Endothelial cell of hepatic sinusoid (primary cell): ENCODE measurements at regions not wholly inside any gene's neighbourhood (a gene's known extent, or its start where the extent isn't known, plus 50 kb on each side); places are given as distances from the start of the nearest gene placed in this dataset.
"Not testable (repeated sequence)": the region's sequence is repeated elsewhere in the genome, so short reads cannot be mapped to it uniquely, and the experiment has no call there.

Source experiments
- in situ Hi-C: cut with HindIII; loops from 2 replicates; pipeline ENCODE4 v1.10.0; 2017; ENCODE audit warnings: low sequenced_read_pairs

DNA sequence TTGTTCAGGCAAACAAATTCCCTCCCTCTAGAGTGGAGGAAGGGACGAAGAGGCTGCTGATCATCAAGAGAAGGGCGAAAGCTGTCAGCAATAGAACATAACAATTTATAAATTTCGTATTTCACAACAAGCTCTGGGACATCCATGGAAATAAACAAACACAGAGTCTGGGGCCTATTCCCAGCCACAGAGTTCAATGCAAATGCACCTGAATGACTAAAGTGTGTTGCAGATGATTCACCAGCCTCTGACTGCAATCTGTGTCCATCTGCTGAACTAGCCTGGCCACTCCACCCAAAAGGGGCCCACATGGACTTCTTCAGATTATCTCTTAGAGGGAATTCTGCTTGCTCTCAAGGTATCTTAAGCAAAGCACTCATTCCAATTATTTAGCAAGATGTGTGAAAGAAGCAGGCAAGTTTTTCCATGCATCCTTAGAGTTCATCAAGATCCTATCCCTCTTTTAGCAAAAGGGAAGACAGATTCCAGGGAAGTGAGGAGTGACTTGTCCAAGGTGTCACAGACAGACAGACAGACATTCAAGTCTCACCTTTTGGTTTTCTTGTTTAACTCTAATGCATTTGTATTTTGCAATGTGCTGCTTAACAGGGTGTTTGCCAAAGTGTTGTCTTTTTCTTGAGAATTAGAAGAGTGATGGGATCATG lies 307.8 kb upstream of the PAPPA start:
- in situ Hi-C loops: no loop called here

DNA sequence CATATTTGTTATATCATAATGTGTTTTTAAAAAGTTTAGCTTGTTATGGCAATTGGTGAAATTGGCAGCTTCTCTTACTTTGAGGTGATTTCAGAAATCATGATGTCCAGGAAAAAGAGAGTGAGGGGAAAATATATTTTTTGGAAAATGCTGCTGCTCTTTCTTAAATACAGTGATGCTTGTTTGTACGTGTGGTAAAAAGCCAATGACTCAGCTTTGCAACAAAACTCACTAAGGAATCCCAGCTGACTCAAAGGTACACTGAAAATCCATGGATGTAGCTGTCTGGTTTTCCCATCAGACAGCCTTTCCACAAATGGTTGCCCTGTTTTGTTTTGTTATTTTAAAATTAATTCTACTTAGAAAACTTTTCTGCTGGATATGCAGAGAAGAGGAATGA lies 306.4 kb upstream of the PAPPA start:
- in situ Hi-C loops: no loop called here

DNA sequence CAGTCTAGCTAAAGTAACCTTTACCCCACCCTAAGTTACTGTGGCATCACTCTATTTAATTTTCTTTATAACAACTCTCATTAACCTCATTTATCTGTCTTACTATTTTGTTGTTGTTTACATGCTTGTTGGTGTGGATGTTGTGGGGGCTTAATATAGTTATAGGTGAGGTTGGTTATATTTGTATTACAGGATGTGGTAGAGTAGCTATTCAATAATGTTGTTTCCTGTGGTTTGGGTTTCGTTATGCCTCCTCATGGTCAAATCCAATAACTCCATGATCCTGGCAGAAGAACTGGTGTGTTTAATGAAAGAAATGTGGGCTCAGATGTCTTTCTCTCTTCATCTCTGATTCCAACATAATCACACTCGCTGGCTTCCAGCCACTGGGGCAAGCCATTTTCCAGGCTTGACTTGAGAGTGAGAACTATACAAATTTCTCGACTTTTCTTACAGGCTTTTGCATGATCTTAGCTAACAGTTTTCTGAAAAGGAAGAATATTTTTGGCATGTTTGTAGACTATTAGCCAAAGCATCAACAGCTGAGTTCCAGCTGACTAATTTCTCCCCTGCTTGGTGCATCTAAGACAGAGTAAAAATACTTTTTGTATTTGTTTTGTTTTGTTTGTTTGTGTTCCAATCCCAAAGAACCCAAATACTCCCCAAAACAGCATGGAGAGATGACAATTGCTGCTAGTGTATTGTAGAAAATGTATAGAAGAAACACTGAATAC lies 303.7 kb upstream of the PAPPA start:
- in situ Hi-C loops: no loop called here

DNA sequence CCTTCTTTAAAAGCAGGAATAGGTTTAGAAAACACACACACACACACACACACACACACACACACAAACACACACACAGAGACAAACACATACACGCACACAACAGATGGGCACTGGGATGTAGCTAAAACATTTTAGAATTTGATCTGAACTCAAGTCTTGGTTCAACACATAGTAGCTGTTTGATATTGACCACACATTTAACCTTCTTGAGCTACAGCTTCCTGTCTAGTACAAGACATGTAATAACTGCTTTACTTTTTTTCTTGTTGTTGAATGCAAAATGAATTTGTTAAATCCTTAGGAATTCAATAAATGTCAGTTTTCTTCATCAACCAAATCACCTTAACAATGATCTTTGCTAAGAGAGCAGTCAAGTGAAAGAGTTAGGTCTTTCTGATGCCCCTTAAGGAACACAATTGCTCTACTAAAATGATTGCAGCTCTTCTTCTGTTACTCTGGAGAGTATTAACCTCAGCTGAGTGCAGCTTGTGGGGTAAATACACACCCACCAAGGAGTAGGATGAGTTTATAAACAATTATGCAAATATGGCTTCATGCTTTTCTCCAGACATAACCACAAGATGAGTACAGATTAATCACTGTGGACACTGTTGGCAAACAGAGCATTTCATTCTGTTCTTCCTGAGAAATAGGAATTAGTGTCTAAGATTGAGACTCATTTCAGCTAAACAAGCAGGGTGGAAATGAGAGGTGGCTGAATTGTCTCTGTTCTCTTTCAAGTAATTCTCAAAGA lies 302.9 kb upstream of the PAPPA start:
- in situ Hi-C loops: no loop called here

DNA sequence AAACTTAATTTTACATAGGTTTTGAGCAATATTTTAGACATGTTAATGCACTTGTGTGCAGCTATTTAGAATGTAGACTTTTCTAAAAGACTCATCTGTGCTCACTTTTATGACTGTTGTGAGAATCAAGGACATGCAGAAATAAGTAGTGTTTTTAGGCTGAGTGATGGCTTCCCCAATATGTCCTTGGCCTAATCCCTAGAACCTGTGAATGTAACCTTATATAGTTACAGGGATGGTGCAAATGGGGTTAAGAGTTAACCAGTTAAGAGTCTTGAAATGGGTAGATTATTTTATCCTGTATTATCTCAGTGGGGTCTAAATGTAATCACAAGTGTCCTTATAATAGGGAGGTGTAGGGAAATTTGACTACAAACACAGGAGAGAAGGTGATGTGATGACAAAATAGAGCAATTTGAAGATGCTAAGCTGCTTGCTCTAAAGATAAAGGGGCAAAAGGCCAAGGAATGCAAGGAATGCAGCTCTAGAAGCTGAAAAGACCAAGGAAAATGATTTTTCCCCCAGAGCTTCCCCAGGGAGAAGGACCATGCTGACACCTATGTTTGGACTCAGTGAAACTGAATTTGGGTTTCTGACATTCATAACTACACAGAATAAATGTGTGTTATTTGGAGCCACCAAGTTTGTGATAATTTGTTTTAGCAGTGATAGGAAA lies 298.0 kb upstream of the PAPPA start:
- in situ Hi-C loops: no loop called here

GRCh38 chr9:115858421-115858820 lies 295.2 kb upstream of the PAPPA start:
- in situ Hi-C loops: not testable (repeated sequence)

- in situ Hi-C loops: no loop called here
These were observed 291.6 kb upstream of the PAPPA start for GRCh38 chr9:115862021-115862420.

DNA sequence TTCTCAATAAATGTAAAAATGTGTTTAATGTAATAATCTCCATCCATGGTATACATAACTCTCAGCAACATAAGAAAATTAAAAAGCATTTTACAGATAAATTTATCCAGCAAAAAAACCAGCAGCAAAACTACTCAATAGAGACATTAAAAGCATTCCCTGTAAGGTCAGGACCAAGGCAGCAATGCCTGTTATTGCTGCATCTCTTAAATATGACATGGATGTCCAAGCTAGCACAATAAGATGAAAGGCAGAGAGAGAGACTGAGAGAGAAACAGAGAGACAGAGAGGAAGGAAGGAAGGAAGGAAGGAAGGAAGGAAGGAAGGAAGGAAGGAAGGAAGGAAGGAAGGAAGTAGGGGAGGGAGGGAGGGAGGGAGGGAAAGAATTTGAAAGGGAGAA lies 289.0 kb upstream of the PAPPA start:
- in situ Hi-C loops: no loop called here

GRCh38 chr9:115867326-115867725 lies 286.3 kb upstream of the PAPPA start:
- in situ Hi-C loops: no loop called here

GRCh38 chr9:115877852-115878438 lies 275.6 kb upstream of the PAPPA start:
- in situ Hi-C loops: loop anchor here (25.0 kb wide), 1 partner anchor 291 kb away; no protein-coding TSS in a partner anchor

- in situ Hi-C loops: loop anchor here (25.0 kb wide), 1 partner anchor 292 kb away; no protein-coding TSS in a partner anchor
These were observed 274.1 kb upstream of the PAPPA start for GRCh38 chr9:115879451-115879850.

DNA sequence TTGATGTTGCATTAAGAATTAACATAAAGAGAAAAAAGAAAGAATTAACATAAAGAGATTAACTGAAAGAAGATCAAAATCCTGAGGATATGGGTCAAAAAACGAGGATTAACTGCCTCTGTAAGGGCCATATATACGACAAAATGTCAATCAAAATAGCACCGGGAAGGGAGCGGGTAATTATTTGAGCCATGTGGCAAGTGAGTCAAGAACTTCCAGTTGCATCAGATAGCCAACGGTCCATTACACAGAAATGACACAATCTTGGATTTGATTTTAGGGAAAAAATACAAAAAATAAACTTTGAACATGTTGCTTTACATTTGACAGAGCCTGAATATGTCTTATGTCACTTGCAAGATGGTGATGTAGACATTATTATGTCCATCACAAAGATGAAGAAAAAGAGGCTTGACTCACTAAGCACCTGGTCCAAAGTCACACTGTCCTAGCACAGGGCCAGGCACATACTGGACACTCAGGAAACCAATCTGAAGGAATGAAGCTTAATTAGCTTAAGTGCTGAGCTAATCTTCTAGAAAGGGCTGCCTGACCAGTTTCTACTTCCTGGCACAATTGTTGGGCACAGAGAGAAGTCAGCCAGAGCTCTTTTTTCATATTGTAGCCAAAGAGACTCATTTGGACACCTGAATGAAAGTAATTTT lies 273.2 kb upstream of the PAPPA start:
- in situ Hi-C loops: loop anchor here (5.0 to 25.0 kb wide), 2 partner anchors 42 to 293 kb away; no protein-coding TSS in a partner anchor

GRCh38 chr9:115882911-115883310 lies 270.7 kb upstream of the PAPPA start:
- in situ Hi-C loops: loop anchor here (5.0 to 25.0 kb wide), 2 partner anchors 39 to 296 kb away; no protein-coding TSS in a partner anchor

DNA sequence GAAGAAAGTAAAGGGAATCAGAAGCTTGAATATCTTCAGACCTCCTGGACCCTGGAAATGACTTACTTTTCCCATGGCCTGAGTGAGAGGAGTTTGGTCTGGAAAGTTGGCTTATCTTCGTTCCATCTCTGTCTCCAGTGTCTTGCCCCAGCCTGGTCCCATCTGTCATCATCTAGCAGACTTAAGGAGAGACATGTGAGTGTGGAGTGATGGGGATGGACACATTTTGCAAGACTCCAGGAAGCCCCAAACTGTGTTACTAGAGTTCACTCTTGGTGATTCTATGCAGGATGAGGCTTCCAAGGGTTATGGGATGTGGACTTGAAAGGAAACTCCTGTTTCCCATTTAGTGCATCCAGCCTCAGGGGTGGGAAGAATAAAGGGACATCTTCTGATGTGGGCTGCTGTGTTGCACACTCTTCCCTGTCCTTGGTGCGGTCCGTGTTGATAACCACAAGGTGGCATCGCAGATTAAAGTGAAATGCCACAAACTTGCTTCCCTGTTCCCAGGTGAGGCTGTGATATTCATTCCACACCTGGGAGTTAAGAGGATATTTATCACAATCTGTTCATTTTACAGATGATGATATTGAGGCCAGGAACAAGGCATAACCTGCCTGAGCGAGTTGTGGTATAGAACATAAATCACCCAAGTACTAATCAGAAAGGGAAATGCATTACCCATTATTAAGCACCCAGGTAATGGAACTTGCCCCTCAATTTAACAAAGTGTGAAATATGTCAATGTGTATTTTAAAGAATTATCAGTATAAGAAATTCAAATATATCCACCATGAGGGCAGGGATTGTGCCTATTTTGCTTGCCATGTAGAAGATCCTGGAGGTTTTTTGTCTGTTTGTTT lies 269.9 kb upstream of the PAPPA start:
- in situ Hi-C loops: loop anchor here (5.0 to 25.0 kb wide), 2 partner anchors 39 to 296 kb away; no protein-coding TSS in a partner anchor

DNA sequence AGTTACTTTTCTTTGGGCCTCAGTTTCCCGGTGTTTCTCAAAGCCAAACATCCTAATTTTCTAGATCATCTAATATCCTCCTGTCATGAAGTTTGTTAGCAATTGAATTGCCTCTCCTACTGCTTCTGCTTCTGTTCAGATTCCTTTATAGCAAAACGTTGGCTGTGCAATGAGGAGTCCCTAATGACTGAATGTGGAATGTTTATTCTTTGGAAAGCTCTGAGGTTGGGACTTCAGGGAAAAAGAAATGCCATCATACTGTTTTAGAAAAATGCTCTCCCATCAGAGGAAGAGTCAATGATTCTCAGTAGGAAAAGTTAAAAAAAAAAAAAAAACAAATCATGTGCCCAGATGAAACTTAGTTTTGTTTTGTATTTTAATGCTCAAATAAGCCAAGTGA lies 268.7 kb upstream of the PAPPA start:
- in situ Hi-C loops: loop anchor here (5.0 to 25.0 kb wide), 2 partner anchors 37 to 298 kb away; no protein-coding TSS in a partner anchor

DNA sequence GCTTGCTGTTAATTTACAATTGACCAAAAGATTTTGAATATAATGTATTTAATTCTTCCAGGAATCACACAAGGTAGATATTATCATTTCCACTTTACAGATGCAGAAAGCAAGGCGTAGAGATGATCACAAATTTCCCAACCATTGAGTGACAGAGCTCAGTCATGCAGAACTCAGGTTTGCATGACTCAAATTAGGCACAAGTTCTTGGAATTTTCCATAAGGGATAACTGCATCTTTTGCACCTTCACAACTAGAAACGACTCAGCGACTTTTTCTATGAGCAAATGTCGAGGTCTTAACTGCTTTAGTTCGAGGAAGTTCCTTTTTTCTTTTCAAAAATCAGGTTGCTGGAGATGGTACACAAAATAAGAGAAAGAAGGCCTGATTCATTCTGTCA lies 265.5 kb upstream of the PAPPA start:
- in situ Hi-C loops: loop anchor here (25.0 kb wide), 1 partner anchor 301 kb away; no protein-coding TSS in a partner anchor

GRCh38 chr9:115891929-115892328 lies 261.7 kb upstream of the PAPPA start:
- in situ Hi-C loops: loop anchor here (25.0 kb wide), 1 partner anchor 305 kb away; no protein-coding TSS in a partner anchor

- in situ Hi-C loops: loop anchor here (25.0 kb wide), 1 partner anchor 311 kb away; no protein-coding TSS in a partner anchor
These were observed 255.1 kb upstream of the PAPPA start for GRCh38 chr9:115898478-115898877.

- in situ Hi-C loops: no loop called here
These were observed 252.9 kb upstream of the PAPPA start for GRCh38 chr9:115900698-115901097.
